ENCODE measurements at regions not wholly inside any gene's neighbourhood (a gene's known extent, or its start where the extent isn't known, plus 50 kb on each side); places are given as distances from the start of the nearest gene placed in this dataset.

GRCh38 chr2:200752332-200752731 is 59.4 kb upstream of the BZW1 start:
- no peak for DNase-seq
- no peak for ATAC-seq

DNA sequence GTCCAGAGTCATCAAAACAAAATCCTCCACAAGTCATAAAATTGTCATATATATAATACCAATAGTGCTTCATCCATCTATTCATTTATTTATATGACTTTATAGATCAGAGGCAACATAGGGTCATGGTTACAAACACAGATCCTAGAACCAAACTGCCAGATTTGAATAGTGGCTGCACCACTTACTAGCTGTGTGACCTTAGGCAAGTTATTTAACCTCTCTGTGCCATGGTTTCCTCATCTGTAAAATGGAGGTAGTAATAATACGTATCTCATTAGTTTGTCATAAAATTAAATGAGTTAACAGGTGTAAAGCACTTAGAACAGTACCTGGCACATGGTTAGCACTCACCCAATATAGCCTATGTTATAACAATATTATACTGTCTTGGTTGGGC is 58.9 kb upstream of the BZW1 start:
- ATAC-seq = no peak
- no peak for DNase-seq

DNA sequence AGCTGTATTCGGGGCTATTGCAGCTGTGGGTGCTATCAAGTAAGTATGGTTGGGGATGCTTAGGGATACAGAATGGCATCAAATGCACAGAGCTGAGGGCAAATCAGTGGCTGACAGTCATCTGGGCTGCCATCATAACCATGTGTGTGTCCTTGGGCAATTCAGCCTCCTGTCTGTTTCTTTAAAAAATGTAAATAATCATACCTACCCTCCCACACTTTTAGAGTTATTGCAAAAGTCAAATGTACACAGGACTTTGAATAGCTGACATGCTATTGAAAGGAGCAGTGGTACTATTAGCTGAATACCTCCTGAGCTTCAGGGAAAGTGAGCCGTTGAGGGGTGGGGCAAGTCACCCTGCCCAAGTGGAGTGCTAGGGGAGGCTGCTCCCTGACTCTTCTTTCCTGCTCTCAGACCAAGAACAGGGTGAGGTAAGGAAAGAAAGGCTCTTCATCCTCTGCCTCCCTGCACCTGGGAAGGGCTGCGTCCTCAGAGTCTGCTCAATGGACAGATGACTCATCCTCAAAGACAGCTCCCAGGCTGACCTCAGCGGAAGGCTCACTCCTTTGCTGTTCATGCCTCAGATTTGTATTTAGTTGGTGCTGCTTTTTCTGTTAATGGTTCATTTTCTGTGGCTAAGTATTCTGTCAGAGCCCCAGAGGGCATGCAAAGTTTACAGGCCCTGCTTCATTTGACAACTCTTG is 54.9 kb upstream of the BZW1 start:
- no peak for DNase-seq

DNA sequence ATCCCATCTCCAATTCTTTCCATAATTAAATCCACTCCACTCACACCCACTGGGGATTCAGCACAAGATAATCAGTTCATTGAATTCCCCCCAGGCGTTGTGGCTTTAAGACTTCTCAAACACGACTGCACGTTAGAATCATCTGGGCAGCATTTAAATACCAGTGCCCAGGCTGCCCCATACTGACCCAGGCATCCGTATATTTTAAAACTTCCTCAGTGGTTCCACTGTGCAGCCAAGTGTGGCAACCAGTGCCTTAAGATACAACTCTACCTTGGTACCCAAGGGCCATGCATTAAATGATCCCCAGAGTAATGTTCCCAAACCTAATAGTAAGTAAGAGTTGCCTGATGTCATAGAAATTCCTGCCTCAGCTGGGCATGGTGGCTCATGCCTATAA is 54.3 kb upstream of the BZW1 start:
- DNase-seq (no peak), ATAC-seq (no peak)

More for the DNA sequence above, 54.9 kb upstream of the BZW1 start:
- no peak for ATAC-seq

GRCh38 chr2:200758341-200758740 is 53.4 kb upstream of the BZW1 start:
- DNase-seq (no peak), ATAC-seq (no peak)

GRCh38 chr2:200761266-200761665 is 50.4 kb upstream of the BZW1 start:
- DNase-seq (no peak), ATAC-seq (no peak)
